ENCODE measurements at regions not wholly inside any gene's neighbourhood (a gene's known extent, or its start where the extent isn't known, plus 50 kb on each side); places are given as distances from the start of the nearest gene placed in this dataset.
"Not testable (repeated sequence)": the region's sequence is repeated elsewhere in the genome, so short reads cannot be mapped to it uniquely, and the experiment has no call there.

- no peak for DNase-seq (ENCODE audit: low read depth)
These were observed 364.2 kb upstream of the CNTN3 start for GRCh38 chr3:74978684-74979083.

GRCh38 chr3:74985028-74985904 is 370.8 kb upstream of the CNTN3 start:
- DNase-seq (ENCODE audit: low read depth), result not testable (repeated sequence)

DNA sequence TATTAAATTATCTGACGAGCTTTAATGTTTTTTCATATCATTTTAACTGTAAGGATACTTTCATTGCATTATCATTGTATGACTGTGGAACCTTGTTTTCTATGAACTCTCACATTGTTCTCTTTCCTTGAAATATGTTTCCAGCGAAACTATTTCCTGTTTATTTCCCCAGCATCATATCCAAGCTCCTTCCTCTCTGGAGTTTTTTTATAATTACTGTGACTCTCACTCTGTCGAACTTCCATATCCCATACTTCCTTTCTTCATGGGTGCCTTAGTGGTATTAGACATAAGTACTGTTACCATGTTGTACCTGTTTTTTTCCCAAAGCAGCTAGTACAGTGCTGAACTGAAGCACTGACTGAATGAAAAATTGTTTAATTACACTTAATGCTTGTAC is 373.6 kb upstream of the CNTN3 start:
- DNase-seq (ENCODE audit: low read depth), result no peak

- no peak for DNase-seq (ENCODE audit: low read depth)
These were observed 378.4 kb upstream of the CNTN3 start for GRCh38 chr3:74992898-74993297.

GRCh38 chr3:75001330-75001729 is 386.9 kb upstream of the CNTN3 start:
- no peak for DNase-seq (ENCODE audit: low read depth)

- DNase-seq (ENCODE audit: low read depth), result no peak
These were observed 398.4 kb upstream of the CNTN3 start for GRCh38 chr3:75012791-75013331.

DNA sequence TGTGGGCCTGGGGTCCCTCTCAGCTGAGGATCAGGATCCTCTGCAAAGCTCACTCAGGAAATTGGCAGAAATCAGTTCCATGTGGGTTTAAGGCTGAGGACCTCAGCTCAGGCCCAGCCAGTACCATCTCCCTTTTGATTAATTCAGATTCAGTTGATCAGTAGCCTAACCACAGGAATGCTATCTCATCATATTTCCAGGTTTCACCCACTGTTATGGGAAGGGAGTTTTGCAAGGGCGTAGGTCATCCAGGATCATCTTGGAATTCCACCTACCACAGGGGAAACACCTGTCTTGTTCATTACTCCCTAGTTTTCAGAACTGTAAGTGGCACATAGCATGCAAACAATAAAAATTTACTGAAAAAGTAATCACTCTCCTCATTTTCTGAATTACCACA is 399.5 kb upstream of the CNTN3 start:
- DNase-seq (ENCODE audit: low read depth), result no peak

DNA sequence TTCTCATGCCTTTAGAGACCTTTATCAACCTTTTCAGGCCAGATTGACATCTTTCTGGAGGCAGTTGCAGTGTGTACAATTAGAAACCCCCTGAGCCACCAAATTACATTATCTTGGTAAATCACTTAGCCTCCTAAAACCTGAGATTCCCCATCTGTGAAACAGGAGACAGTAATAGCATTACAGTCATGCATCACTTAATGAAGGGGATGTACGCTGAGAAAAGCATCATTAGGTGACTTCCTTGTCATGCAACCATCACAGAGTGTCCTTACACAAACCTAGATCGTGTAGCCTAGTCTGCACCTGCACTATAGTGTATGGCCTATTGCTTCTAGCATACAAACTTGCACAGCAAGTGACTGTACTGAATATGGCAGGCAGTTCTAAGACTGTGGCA is 400.8 kb upstream of the CNTN3 start:
- DNase-seq (ENCODE audit: low read depth), result no peak

GRCh38 chr3:75035146-75035545 is 420.7 kb upstream of the CNTN3 start:
- DNase-seq (ENCODE audit: low read depth), result no peak

DNA sequence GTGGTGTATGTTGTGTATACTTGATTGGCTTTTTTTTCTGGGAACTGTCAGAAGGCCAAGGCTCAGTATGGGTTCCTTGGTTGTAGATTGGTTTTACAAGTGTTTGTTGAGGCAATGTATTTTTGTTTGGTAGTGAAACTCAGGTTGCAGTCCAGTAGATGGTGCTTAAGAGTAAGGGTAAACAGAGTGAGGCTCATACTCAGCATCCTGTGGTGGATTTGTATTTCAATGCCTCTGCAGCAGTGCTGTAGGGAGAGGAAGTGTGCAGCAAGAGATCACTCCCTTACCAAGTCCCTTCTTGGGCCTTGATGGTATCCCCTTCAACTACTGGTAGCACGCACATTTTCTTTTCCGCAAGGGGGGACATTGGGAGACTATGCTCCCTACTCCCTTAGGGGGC is 428.5 kb upstream of the CNTN3 start:
- no peak for DNase-seq (ENCODE audit: low read depth)

GRCh38 chr3:75048650-75049049 is 434.2 kb upstream of the CNTN3 start:
- DNase-seq (ENCODE audit: low read depth), result no peak

GRCh38 chr3:75049533-75049932 is 435.1 kb upstream of the CNTN3 start:
- no peak for DNase-seq (ENCODE audit: low read depth)

- no peak for DNase-seq (ENCODE audit: low read depth)
These were observed 444.7 kb upstream of the CNTN3 start for GRCh38 chr3:75059120-75059519.

DNA sequence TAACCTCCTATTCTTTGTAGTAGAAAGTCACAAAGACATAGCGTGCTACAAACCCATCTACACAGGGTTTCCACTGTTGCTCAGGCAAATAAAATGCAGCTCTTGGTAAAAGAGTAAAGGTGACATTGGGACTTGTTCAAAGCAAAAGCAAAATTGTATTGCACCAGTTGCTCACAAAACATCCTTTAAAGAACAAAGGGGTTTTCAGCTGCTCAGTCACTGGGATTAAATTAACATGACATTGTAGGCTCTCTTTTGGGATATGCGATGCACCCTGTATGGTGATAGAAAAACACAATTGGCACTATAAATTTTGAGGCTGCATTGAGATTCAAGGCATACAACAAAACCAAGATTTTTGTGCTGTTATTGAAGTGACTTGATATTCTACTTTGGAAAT is 447.3 kb upstream of the CNTN3 start:
- DNase-seq (ENCODE audit: low read depth), result no peak

DNA sequence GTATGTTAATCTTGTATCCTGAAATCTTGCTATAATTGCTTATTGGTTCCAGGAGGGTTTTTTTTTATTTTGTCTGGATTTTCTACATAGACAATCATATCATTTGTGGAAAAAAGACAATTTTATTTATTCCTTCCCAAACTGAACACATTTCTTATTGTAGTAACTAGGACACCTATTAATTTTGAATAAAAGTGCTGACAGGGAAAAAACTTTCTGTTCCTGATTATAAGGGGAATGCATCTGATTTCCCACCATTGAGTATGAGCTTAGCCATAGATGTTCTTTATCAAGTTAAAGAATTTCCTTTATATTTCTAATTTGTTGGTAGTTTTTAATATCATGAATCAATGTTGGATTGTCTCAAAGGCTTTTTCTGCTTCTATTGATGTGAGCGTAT is 460.7 kb upstream of the CNTN3 start:
- DNase-seq (ENCODE audit: low read depth), result no peak

DNA sequence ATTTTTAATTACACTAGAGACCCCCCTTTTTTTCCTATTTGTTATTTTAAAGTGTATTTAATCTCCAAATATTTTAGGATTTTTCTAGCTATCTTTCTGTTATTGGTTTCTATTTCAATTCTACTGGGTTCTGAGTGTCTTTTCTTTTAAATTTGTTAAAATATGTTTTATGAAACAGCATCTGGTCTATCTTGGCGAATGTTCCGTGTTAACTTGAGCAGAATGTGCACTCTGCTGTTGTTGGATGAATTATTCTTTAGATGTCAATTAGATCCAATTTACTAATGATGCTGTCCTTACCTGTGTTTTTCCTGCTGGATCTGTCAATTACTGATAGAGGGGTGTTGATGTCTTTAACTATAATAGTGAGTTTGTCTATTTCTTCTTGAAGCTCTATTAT is 462.0 kb upstream of the CNTN3 start:
- no peak for DNase-seq (ENCODE audit: low read depth)

DNA sequence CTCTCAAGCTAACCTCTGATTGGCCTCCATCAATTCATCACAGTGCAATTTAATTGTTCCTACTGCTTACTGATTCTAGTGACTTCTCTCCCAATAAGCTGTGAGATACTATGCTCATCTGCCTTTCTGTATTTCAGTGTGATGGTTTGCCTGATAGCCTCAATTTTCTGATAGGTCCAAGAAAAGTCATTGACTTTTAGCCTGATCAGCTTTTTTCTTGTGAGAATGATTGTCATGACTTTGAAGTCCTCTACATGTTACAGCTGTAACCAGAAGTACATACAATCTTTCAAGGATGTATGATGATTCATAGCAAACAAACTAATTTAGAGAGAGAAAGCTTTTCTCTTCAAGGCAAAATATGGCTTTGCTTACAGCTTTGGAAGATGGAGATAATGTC is 463.8 kb upstream of the CNTN3 start:
- no peak for DNase-seq (ENCODE audit: low read depth)

- DNase-seq (ENCODE audit: low read depth), result no peak
These were observed 468.4 kb upstream of the CNTN3 start for GRCh38 chr3:75082845-75083244.

GRCh38 chr3:75089841-75090240 is 475.4 kb upstream of the CNTN3 start:
- DNase-seq (ENCODE audit: low read depth), result no peak

DNA sequence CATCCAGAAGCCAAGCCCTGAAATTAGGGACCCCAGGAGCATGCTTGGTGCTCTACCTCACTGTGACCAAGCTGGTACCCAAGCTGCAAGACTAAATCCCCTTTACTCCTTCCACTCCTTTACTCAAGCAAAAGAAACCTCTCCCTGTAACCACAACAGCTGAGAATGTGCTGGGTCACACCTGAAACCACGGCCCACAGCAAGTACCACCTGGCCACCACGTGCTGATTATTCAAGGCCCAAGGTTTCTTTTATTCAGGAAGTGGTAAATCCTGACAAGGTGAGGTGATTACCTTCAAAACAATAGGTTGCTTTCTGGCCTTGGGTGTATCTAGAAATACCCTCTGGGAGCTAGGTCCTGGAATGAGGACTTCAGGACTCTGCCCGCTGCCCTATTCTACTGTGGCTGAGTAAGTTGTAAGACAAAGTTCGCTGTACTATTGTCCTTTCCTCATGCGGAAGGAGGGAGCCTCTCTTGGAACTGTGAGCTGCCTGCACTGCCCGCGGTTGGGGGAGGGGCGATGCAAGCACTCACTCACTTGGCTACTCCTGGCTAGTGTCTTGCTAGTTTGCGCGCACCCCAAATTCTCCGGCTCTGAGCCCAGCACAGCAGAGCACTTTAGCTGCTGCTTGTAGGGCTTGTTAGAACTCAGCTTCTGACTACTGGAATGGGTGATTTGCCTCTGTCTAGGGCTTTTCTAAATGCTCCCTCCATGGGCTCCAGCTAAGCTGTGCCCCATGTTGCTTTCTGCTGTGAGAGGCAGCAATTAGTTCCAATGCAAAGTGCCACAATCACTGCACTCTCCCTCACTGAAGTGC is 487.1 kb upstream of the CNTN3 start:
- no peak for DNase-seq (ENCODE audit: low read depth)

- DNase-seq (ENCODE audit: low read depth), result no peak
These were observed 496.3 kb upstream of the CNTN3 start for GRCh38 chr3:75110741-75111140.

DNA sequence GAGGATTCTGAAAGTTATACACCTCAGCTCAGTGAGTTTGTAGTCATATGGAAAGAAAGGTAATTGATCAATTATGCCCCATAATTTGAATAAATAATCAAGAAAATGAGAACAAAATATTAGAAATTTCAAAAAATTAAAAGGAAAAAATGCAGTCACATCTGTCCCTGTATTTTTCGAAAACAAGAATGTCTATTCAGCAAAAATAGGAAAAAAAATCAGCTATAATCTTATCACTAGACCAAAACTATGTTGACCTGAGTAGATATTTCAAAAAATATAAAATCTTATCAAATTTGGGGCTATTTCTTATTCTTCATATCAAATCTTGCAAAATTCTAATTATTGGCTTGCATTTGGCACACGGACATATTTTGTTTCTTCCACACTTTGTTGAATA is 501.2 kb upstream of the CNTN3 start:
- no peak for DNase-seq (ENCODE audit: low read depth)

GRCh38 chr3:75118779-75119178 is 504.3 kb upstream of the CNTN3 start:
- DNase-seq (ENCODE audit: low read depth), result no peak

All from activated T-cell treated with anti-CD3 and anti-CD28 coated beads for 1 hour (primary cell).